ENCODE measurements at regions not wholly inside any gene's neighbourhood (a gene's known extent, or its start where the extent isn't known, plus 50 kb on each side); places are given as distances from the start of the nearest gene placed in this dataset.
"Not testable (repeated sequence)": the region's sequence is repeated elsewhere in the genome, so short reads cannot be mapped to it uniquely, and the experiment has no call there.

GRCh38 chr3:152578769-152579168, 256.2 kb upstream of the P2RY1 start:
- no peak for DNase-seq (ENCODE audit: low read depth in 2 of 3, low spot score in 2 of 3)

GRCh38 chr3:152581951-152582350, 253.0 kb upstream of the P2RY1 start:
- no peak for DNase-seq (ENCODE audit: low read depth in 2 of 3, low spot score in 2 of 3)

- DNase-seq (ENCODE audit: low read depth in 2 of 3, low spot score in 2 of 3), result no peak
Measured at GRCh38 chr3:152583963-152584362, 251.0 kb upstream of the P2RY1 start.

GRCh38 chr3:152586974-152587373, 248.0 kb upstream of the P2RY1 start:
- no peak for DNase-seq (ENCODE audit: low read depth in 2 of 3, low spot score in 2 of 3)

GRCh38 chr3:152587861-152588260, 247.1 kb upstream of the P2RY1 start:
- no peak for DNase-seq (ENCODE audit: low read depth in 2 of 3, low spot score in 2 of 3)

GRCh38 chr3:152589644-152590043, 245.3 kb upstream of the P2RY1 start:
- DNase-seq (ENCODE audit: low read depth in 2 of 3, low spot score in 2 of 3), result no peak

GRCh38 chr3:152591515-152591914, 243.4 kb upstream of the P2RY1 start:
- no peak for DNase-seq (ENCODE audit: low read depth in 2 of 3, low spot score in 2 of 3)

- no peak for DNase-seq (ENCODE audit: low read depth in 2 of 3, low spot score in 2 of 3)
Measured at GRCh38 chr3:152593242-152593641, 241.7 kb upstream of the P2RY1 start.

GRCh38 chr3:152595975-152596821, 238.7 kb upstream of the P2RY1 start:
- DNase-seq (ENCODE audit: low read depth in 2 of 3, low spot score in 2 of 3), result no peak

GRCh38 chr3:152596832-152597231, 238.1 kb upstream of the P2RY1 start:
- DNase-seq (ENCODE audit: low read depth in 2 of 3, low spot score in 2 of 3), result not testable (repeated sequence)

- no peak for DNase-seq (ENCODE audit: low read depth in 2 of 3, low spot score in 2 of 3)
Measured at GRCh38 chr3:152606146-152606545, 228.8 kb upstream of the P2RY1 start.

- DNase-seq (ENCODE audit: low read depth in 2 of 3, low spot score in 2 of 3), result no peak
Measured at GRCh38 chr3:152607179-152607578, 227.8 kb upstream of the P2RY1 start.

GRCh38 chr3:152608696-152609594, 226.0 kb upstream of the P2RY1 start:
- DNase-seq (ENCODE audit: low read depth in 2 of 3, low spot score in 2 of 3), result no peak

GRCh38 chr3:152609891-152610290, 225.0 kb upstream of the P2RY1 start:
- DNase-seq (ENCODE audit: low read depth in 2 of 3, low spot score in 2 of 3), result no peak

- no peak for DNase-seq (ENCODE audit: low read depth in 2 of 3, low spot score in 2 of 3)
Measured at GRCh38 chr3:152610622-152611021, 224.3 kb upstream of the P2RY1 start.

GRCh38 chr3:152611905-152612304, 223.0 kb upstream of the P2RY1 start:
- no peak for DNase-seq (ENCODE audit: low read depth in 2 of 3, low spot score in 2 of 3)

GRCh38 chr3:152613851-152614250, 221.1 kb upstream of the P2RY1 start:
- DNase-seq (ENCODE audit: low read depth in 2 of 3, low spot score in 2 of 3), result no peak

GRCh38 chr3:152615681-152616080, 219.2 kb upstream of the P2RY1 start:
- no peak for DNase-seq (ENCODE audit: low read depth in 2 of 3, low spot score in 2 of 3)

GRCh38 chr3:152617609-152618008, 217.3 kb upstream of the P2RY1 start:
- no peak for DNase-seq (ENCODE audit: low read depth in 2 of 3, low spot score in 2 of 3)

GRCh38 chr3:152618529-152618928, 216.4 kb upstream of the P2RY1 start:
- DNase-seq (ENCODE audit: low read depth in 2 of 3, low spot score in 2 of 3), result no peak

GRCh38 chr3:152619691-152620090, 215.2 kb upstream of the P2RY1 start:
- no peak for DNase-seq (ENCODE audit: low read depth in 2 of 3, low spot score in 2 of 3)

GRCh38 chr3:152620395-152620794, 214.5 kb upstream of the P2RY1 start:
- no peak for DNase-seq (ENCODE audit: low read depth in 2 of 3, low spot score in 2 of 3)

All from activated CD8-positive, alpha-beta memory T cell treated with anti-CD3 and anti-CD28 coated beads for 48 hours (primary cell).